GM12878 (cell line): ENCODE measurements at regions not wholly inside any gene's neighbourhood (a gene's known extent, or its start where the extent isn't known, plus 50 kb on each side); places are given as distances from the start of the nearest gene placed in this dataset.

ENCODE experiments used
- ATAC-seq: fragments of 200-7000 bp; cut with Tn5 transposase; 3 replicates; pipeline ENCODE4 v1.9.1; 2020; ENCODE audit warnings: mild to moderate bottlenecking, moderate library complexity
- BruUV-seq: library from RNA; stranded (reverse); fragments of 400-500 nt; replicated peaks from 2 replicates; lab custom pipeline; 2021; lab: Mats Ljungman, UMichigan
- CTCF ChIA-PET: fragments of 300-600 bp; sonication (Branson Sonifier 250); formaldehyde crosslinking; extraction: SDS; loops from one replicate; lab custom pipeline; 2021; ENCODE audit warnings: inconsistent platforms; lab: Yijun Ruan, JAX
- POLR2A ChIA-PET: fragments of 350-600 bp; formaldehyde crosslinking; extraction: SDS; loops from one replicate; lab custom pipeline; 2021; ENCODE audit warnings: inconsistent platforms; lab: Charles Lee
- RAD21 ChIA-PET: fragments of 300-600 bp; sonication (Branson Sonifier 250); formaldehyde crosslinking; loops from one replicate; lab custom pipeline; 2023; ENCODE audit warnings: antibody characterized with exemption; ENCODE audit not compliant: unreplicated experiment; lab: Charles Lee
- SMC1A ChIA-PET: fragments of 300-600 bp; sonication (Branson Sonifier 250); formaldehyde crosslinking; loops from one replicate; lab custom pipeline; 2023; ENCODE audit not compliant: unreplicated experiment, uncharacterized antibody; lab: Charles Lee
- DNase-seq: peaks from one replicate; pipeline ENCODE4 v3.0.0-alpha.2; 2011; ENCODE audit warnings: low read depth, low spot score
- FAIRE-seq: peaks from 3 replicates; lab custom pipeline; 2011; peaks lifted over from hg19 to GRCh38; lab: Jason Lieb, UNC
- H2AFZ ChIP-seq: 2 replicates; pipeline ENCODE4 v1.6.0; 2011; ENCODE audit warnings: low read depth, low read length, control low read depth; ENCODE audit not compliant: control insufficient read depth
- H3K27ac ChIP-seq: 2 replicates; pipeline ENCODE4 v1.5.1; 2011; ENCODE audit warnings: control low read depth; ENCODE audit not compliant: control insufficient read depth, insufficient read depth
- H3K27me3 ChIP-seq, 2 experiments: replicated peaks in 1 of 2; 2 replicates each; pipeline versions ENCODE4 v1.6.0 to v1.6.1; 2011; ENCODE audit warnings: low read length in 1 of 2; ENCODE audit not compliant: control insufficient read depth in 2 of 2, insufficient read depth in 2 of 2
- H3K36me3 ChIP-seq, 2 experiments: 2 replicates each; pipeline ENCODE4 v1.5.1; 2011; ENCODE audit warnings: low read length in 1 of 2; ENCODE audit not compliant: control insufficient read depth in 2 of 2, insufficient read depth in 2 of 2
- H3K4me1 ChIP-seq: 2 replicates; pipeline ENCODE4 v1.6.1; 2011; ENCODE audit warnings: mild to moderate bottlenecking, low read length, moderate library complexity, mixed read lengths; ENCODE audit not compliant: control insufficient read depth, insufficient read depth
- H3K4me2 ChIP-seq: 2 replicates; pipeline ENCODE4 v1.6.0; 2011; ENCODE audit warnings: control low read depth; ENCODE audit not compliant: control insufficient read depth, insufficient read depth
- H3K4me3 ChIP-seq: fragments of 200-600 bp; sonication (generic); 2 replicates; pipeline ENCODE4 v1.5.1; 2016
- H3K79me2 ChIP-seq: 2 replicates; pipeline ENCODE4 v1.6.0; 2011; ENCODE audit warnings: low read length; ENCODE audit not compliant: control insufficient read depth, insufficient read depth
- H3K9ac ChIP-seq: 2 replicates; pipeline ENCODE4 v1.8.0; 2011; ENCODE audit warnings: low read length, control low read depth, mixed read lengths; ENCODE audit not compliant: control insufficient read depth, insufficient read depth
- H3K9me3 ChIP-seq: replicated peaks from 3 replicates; pipeline ENCODE4 v1.5.1; 2011; ENCODE audit warnings: mild to moderate bottlenecking, low read length; ENCODE audit not compliant: control insufficient read depth, insufficient read depth
- H4K20me1 ChIP-seq: 2 replicates; pipeline ENCODE4 v1.6.0; 2011; ENCODE audit not compliant: control insufficient read depth, insufficient read depth
- ATF3 ChIP-seq: IDR thresholded peaks from 2 replicates; pipeline ENCODE4 v1.6.1; 2011; ENCODE audit warnings: low read depth, mild to moderate bottlenecking, low read length, moderate library complexity, borderline replicate concordance; ENCODE audit errors: extremely low read depth
- BCL3 ChIP-seq: IDR thresholded peaks from 2 replicates; pipeline ENCODE4 v1.6.1; 2011; ENCODE audit warnings: borderline replicate concordance, low read depth, mild to moderate bottlenecking, moderate library complexity, low read length; ENCODE audit not compliant: insufficient read depth, poor library complexity, severe bottlenecking
- EED ChIP-seq: sonication (generic); IDR thresholded peaks from 2 replicates; pipeline ENCODE4 v1.6.1; 2016; ENCODE audit warnings: antibody characterized with exemption, low read depth
- FOXK2 ChIP-seq: fragments of 450-650 bp; IDR thresholded peaks from 2 replicates; pipeline ENCODE4 v1.6.1; 2017; ENCODE audit warnings: mild to moderate bottlenecking, moderate library complexity
- FOXM1 ChIP-seq: IDR thresholded peaks from 2 replicates; pipeline ENCODE4 v1.6.1; 2012; ENCODE audit warnings: low read depth, mild to moderate bottlenecking, inconsistent platforms, low read length, moderate library complexity
- HDAC6 ChIP-seq: fragments of 200-600 bp; sonication (generic); IDR thresholded peaks from one replicate; pipeline ENCODE4 v1.8.0; 2017; ENCODE audit warnings: antibody characterized with exemption; ENCODE audit not compliant: unreplicated experiment
- JUNB ChIP-seq: IDR thresholded peaks from 2 replicates; pipeline ENCODE4 v1.6.1; 2016; ENCODE audit warnings: antibody characterized with exemption, mild to moderate bottlenecking
- MXI1 ChIP-seq: fragments of 150-350 bp; IDR thresholded peaks from 2 replicates; pipeline ENCODE4 v1.6.1; 2011; ENCODE audit warnings: low read depth, mild to moderate bottlenecking, inconsistent platforms, low read length, improper control_type of control experiment
- RELA ChIP-seq: fragments of 450-650 bp; IDR thresholded peaks from 2 replicates; pipeline ENCODE4 v1.8.0; 2014; ENCODE audit warnings: borderline replicate concordance; ENCODE audit not compliant: partially characterized antibody
- ZBTB40 ChIP-seq: fragments of 450-650 bp; IDR thresholded peaks from 2 replicates; pipeline ENCODE4 v1.6.1; 2016; ENCODE audit warnings: mild to moderate bottlenecking, moderate library complexity, borderline replicate concordance
- WGBS: methylation state at CpG from one replicate; pipeline ENCODE4 v1.1.6; 2016; ENCODE audit warnings: low lambda C conversion rate; ENCODE audit not compliant: insufficient replicate concordance, insufficient coverage; ENCODE audit errors: missing lambda C conversion rate; 5-methylcytosine and 5-hydroxymethylcytosine counted together
- in situ Hi-C: fragments of 300-500 bp; cut with MboI; formaldehyde crosslinking; loops from 9 replicates; pipeline ENCODE4 v1.14.3; 2018; ENCODE audit warnings: mixed read lengths
- intact Hi-C: fragments of 100-400 bp; cut with micrococcal nuclease; formaldehyde crosslinking; loops from one replicate; pipeline ENCODE4 v1.14.2; 2022; ENCODE audit not compliant: unreplicated experiment

DNA sequence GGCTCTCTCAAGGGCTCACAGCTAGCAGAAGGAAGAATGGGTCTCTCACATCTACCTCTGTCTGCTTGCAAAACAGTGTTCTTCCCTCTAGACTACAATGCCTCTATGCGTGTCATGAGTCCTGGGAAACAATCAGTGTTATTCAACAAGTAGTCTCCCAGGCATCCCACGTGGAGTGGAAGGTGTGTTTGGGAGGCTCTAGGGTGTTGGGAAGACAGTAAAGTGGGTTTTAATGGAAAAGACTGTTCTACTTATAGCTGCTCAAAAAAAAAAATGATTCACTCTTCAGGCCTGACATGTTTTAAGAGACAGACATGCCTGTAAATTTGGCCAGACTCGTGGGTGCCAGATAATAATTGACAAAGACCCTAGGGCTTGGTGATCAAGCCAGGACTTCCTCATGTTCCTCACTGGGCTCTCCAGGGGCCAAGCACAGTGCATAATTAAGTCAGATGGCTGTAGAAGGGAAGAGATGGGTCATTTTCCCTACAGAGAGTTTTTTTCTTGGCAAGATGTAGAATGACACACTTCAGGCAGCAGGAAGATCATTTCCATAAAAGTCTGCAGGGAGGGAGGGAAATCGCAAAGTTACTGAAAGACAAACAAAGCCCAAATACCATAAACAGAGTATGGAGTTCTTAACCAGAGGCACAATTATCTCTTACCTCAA, 246.4 kb downstream of the ACTL7B start:
- no TSS peak for BruUV-seq
- POLR2A ChIA-PET, result no interaction called here
- Histone ChIP-seq H3K4me2 (no peak overlapping the region), H3K9ac (no peak overlapping the region), H3K79me2 (no peaks in the 10 kb centered on the region), H3K27me3 (no peaks in the 10 kb centered on the region), H3K27ac (no peak overlapping the region), H3K4me1 (no peaks in the 10 kb centered on the region), H3K9me3 (no peaks in the 10 kb centered on the region), H3K4me3 (no peak overlapping the region), H2AFZ (no peak overlapping the region), H3K36me3 (no peaks in the 10 kb centered on the region), H4K20me1 (no peaks in the 10 kb centered on the region)
- SMC1A ChIA-PET, result no interaction called here
- TF ChIP-seq FOXK2, result no peak
- no peak for TF ChIP-seq JUNB
- TF ChIP-seq RELA, result no peak
- TF ChIP-seq FOXM1, result no peak
- TF ChIP-seq BCL3, result no peak
- ATAC-seq (no peak), FAIRE-seq (no peak), DNase-seq (no peak)
- 9% methylated on average over 4 of the region's 4 CpGs for WGBS
- intact Hi-C loops (no loop called here), in situ Hi-C loops (no loop called here)
- CTCF ChIA-PET, result no interaction called here
- RAD21 ChIA-PET, result no interaction called here

DNA sequence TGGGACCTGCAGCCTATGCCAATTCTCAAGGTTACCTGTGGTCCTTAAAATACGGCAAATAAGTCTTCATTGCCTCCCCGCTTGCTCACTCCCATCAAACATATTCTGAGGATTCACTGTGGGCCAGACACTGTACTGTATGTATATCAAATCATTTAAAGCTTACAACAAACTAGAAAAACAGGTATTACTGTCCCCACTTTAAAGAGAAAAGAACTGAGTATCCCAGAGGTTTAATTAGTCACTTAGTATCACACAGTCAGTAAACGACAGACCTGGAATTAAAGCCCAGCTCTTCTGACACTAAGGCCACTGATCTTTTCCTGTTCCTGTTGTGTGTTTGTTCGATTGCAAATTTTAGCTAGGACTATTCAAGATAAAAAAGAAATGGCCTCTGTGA, 248.2 kb downstream of the ACTL7B start:
- Histone ChIP-seq H3K4me2 (no peak overlapping the region), H3K9ac (no peak overlapping the region), H4K20me1 (no peaks in the 10 kb centered on the region), H3K27me3 (no peaks in the 10 kb centered on the region), H3K4me1 (no peaks in the 10 kb centered on the region), H3K79me2 (no peaks in the 10 kb centered on the region), H2AFZ (no peak overlapping the region), H3K4me3 (no peak overlapping the region), H3K9me3 (no peaks in the 10 kb centered on the region), H3K27ac (no peak overlapping the region), H3K36me3 (no peaks in the 10 kb centered on the region)
- ATAC-seq (no peak), FAIRE-seq (no peak), DNase-seq (no peak)
- SMC1A ChIA-PET, result no interaction called here
- CTCF ChIA-PET, result no interaction called here
- 26% methylated on average over 4 of the region's 4 CpGs for WGBS
- intact Hi-C loops, result no loop called here
- POLR2A ChIA-PET, result no interaction called here
- BruUV-seq, result no TSS peak
- TF ChIP-seq HDAC6 (no peak), ATF3 (no peak), ZBTB40 (no peak), MXI1 (no peak), EED (no peak)
- RAD21 ChIA-PET, result no interaction called here
- in situ Hi-C loops, result no loop called here
